GM12874 (cell line): ENCODE measurements at regions not wholly inside any gene's neighbourhood (a gene's known extent, or its start where the extent isn't known, plus 50 kb on each side); places are given as distances from the start of the nearest gene placed in this dataset.

Experiments used
- TF ChIP-seq, protein P1 (sequence below): IDR thresholded peaks from 2 replicates; pipeline ENCODE4 v1.5.1; 2011; ENCODE audit warnings: low read depth, mild to moderate bottlenecking, control low read depth, low read length, moderate library complexity; ENCODE audit not compliant: insufficient read depth

DNA sequence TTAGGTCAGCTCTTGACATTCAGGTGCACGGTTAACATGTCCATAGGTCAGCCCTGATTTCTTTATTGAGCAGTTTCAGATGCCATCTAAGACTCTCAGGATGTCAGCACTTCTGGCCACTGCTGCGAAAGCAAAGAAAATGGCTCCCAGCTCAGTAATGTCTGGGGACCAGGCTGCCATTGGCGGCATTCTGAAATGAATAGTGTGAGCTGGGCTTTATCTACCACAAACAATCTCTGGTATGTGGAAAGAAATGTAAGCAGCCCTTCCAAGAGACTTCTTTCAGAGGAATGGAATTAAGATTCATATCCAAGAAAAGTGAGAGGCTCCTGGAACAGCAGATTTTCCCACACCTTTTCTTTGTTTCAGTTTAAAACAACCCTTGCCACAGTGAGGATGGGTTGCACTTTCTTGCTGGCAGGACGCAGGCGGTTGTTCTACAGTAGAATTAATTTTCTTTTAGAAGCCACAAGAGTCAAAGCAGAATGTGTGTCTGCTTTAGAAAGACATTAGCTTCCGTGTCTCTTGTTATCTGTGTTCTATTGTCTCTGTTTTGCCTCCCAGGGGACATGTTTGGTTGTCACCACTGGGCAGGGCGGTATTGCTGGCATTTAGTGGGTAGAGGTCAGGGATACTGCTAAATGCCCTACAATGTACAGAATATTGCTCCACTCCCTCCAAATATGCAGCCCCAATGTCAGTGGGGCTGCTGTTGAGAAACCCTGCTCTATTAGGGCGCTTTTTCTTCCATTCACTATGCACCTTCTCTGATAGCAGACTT is 149.9 kb upstream of the ANKH start:
- TF ChIP-seq, protein P1, sequence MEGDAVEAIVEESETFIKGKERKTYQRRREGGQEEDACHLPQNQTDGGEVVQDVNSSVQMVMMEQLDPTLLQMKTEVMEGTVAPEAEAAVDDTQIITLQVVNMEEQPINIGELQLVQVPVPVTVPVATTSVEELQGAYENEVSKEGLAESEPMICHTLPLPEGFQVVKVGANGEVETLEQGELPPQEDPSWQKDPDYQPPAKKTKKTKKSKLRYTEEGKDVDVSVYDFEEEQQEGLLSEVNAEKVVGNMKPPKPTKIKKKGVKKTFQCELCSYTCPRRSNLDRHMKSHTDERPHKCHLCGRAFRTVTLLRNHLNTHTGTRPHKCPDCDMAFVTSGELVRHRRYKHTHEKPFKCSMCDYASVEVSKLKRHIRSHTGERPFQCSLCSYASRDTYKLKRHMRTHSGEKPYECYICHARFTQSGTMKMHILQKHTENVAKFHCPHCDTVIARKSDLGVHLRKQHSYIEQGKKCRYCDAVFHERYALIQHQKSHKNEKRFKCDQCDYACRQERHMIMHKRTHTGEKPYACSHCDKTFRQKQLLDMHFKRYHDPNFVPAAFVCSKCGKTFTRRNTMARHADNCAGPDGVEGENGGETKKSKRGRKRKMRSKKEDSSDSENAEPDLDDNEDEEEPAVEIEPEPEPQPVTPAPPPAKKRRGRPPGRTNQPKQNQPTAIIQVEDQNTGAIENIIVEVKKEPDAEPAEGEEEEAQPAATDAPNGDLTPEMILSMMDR = no peak

DNA sequence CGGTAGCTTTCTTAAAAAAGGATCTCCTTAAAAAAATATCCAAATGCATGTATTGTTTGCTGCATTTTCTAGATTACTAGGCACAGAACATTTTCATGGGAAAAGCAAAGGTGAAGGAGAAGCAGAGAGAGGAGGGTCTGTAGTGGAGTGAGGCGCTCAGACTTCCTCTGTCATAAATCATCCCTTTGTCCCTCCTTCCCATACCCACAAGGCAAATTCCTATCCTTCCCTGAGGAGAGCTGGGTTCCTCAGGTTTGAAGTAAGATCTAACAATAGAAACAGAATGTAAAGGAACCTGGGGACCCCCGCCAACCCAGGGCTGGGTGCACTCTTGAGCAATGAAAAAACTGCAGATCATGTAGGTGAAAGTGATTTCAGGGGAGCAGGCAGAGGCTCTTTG is 149.2 kb upstream of the ANKH start:
- TF ChIP-seq, protein P1 = no peak

DNA sequence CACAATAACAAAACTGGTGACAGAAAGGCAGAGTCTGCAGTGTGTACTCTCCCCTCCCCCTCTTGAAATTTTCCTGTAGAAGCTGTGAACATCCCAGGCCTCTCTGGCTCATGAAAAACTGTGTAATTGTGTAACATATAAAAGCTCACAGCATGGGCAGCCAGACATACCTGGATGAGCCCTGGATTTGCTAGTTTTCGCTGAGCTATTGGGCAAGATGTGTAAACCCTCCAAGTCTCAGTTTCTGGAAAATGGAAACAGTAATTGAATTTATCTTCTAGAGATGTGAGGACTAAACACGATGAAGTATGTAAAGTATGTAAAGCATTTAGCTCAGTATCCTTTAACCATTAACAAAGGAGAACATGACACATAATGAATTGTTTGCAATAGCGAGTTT is 143.2 kb upstream of the ANKH start:
- TF ChIP-seq, protein P1 = no peak

DNA sequence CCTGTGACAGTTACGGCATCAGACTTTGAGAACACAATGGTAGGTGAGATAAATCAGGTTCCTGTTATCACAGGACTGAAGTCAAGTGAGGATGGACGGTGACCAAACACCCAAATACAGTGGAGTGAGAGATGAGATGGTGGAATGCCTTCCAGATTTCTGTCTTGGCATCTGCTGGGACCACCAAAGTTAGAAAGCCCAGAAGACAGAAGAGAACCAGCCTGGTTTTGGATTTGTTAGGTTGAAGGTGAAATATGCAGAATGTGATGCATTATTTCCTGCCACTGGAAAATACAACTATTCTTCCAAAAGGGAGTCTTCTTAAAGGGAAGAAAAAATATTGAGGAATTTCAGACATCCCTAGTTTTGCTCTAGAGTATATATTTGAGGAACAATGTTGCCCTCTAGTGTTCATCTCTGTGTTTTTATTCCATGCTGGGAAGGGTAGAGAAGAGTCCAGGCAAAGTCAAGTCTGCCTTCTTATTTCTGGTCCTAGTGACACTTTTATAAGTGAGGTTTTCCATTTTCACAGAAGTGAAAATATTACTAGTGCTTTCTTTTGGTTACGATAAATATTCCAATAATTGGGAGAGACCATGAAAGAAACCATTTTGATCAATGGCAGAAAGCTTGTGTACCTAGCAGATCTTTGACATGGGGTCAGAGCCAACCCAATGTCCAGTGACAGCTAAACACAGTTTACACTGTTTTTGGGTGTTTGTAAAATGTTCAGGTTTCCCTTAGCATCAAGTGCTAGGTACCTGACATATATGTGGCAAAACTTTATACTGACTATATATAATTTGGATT is 142.3 kb upstream of the ANKH start:
- TF ChIP-seq, protein P1 = peak; percentile 30; the same call in 1 of the 2 replicates

DNA sequence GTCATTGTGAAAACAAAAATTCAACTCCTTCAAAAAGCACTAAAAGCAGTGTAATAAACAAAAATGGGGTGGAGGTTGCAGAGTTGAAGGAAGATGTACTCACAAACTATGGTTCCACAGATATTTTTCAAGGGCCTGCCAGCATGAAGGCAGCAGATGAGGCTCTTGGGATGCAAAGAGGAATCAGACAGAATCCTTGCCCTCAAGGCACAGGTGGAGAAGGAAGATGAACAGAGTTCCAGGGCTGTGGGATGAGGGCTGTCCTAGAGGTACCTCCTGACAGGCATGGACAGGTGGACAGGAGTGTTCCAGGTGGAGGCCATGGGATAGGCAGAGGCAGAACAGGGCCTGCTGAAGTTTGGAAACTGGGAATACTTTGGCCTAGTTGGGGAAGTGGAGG is 140.5 kb upstream of the ANKH start:
- TF ChIP-seq, protein P1 = no peak

DNA sequence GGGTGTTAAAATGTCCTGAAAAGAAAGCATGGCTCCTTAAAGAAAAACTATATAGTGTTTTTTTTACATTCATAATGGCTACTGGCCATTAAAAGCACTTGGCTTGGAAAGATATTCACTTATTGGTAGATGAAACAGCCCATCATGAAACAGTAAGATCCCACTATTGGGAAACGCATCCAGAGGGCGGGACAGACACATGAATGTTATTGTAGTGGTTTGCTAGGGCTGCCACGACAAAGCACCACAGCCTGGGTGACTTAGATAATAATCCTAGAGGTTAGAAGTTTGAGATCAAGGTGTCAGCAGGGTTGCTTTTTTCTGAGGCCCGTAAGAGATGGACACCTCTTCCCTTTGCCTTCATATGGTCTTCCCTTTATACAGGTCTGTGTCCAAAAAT is 139.4 kb upstream of the ANKH start:
- TF ChIP-seq, protein P1 = no peak

DNA sequence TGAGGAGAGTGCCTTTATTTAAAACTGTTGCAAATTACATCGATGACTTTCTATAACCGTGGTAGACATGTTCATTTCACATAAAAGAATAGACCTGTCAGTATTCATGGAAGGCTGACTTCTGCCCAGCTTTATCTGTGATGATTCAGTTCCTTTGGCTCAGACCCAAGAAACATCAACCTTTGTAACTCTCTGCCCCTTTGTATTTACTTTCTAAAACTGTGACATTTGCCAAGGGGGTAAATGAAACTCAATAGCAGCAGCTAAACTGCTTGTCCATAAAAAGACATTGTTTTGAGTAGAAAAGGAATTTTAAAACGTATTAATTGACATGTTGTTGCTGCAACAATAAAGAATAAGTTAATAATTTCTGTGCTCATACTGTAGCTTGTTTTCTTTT is 137.8 kb upstream of the ANKH start:
- TF ChIP-seq, protein P1 = no peak
